Osteocyte (in vitro differentiated cells): ENCODE measurements at regions not wholly inside any gene's neighbourhood (a gene's known extent, or its start where the extent isn't known, plus 50 kb on each side); places are given as distances from the start of the nearest gene placed in this dataset.

Experiments used
- DNase-seq: peaks from one replicate; pipeline ENCODE4 v3.0.0; 2021; ENCODE audit warnings: mixed read lengths; ENCODE audit not compliant: unreplicated experiment; ENCODE audit errors: extremely low spot score
- H3K27ac Mint-ChIP-seq: one replicate; pipeline ENCODE4 v1.8.0; 2021; ENCODE audit warnings: mild to moderate bottlenecking, mixed read lengths; ENCODE audit not compliant: unreplicated experiment
- H3K27me3 Mint-ChIP-seq: one replicate; pipeline ENCODE4 v1.8.0; 2021; ENCODE audit warnings: mixed read lengths; ENCODE audit not compliant: unreplicated experiment
- H3K36me3 Mint-ChIP-seq: one replicate; pipeline ENCODE4 v1.8.0; 2021; ENCODE audit warnings: mixed read lengths; ENCODE audit not compliant: unreplicated experiment
- H3K4me1 Mint-ChIP-seq: one replicate; pipeline ENCODE4 v1.8.0; 2021; ENCODE audit warnings: mixed read lengths; ENCODE audit not compliant: unreplicated experiment
- H3K4me3 Mint-ChIP-seq: one replicate; pipeline ENCODE4 v1.8.0; 2021; ENCODE audit warnings: mild to moderate bottlenecking, moderate library complexity, mixed read lengths; ENCODE audit not compliant: unreplicated experiment
- H3K9me3 Mint-ChIP-seq: one replicate; pipeline ENCODE4 v1.8.0; 2021; ENCODE audit warnings: mixed read lengths; ENCODE audit not compliant: unreplicated experiment
- TF ChIP-seq, protein P1 (sequence below): fragments of 200-600 bp; sonication (generic); IDR thresholded peaks from 2 replicates; pipeline ENCODE4 v1.5.0; 2021; ENCODE audit warnings: antibody characterized with exemption, mild to moderate bottlenecking, moderate library complexity

- TF ChIP-seq, protein P1, sequence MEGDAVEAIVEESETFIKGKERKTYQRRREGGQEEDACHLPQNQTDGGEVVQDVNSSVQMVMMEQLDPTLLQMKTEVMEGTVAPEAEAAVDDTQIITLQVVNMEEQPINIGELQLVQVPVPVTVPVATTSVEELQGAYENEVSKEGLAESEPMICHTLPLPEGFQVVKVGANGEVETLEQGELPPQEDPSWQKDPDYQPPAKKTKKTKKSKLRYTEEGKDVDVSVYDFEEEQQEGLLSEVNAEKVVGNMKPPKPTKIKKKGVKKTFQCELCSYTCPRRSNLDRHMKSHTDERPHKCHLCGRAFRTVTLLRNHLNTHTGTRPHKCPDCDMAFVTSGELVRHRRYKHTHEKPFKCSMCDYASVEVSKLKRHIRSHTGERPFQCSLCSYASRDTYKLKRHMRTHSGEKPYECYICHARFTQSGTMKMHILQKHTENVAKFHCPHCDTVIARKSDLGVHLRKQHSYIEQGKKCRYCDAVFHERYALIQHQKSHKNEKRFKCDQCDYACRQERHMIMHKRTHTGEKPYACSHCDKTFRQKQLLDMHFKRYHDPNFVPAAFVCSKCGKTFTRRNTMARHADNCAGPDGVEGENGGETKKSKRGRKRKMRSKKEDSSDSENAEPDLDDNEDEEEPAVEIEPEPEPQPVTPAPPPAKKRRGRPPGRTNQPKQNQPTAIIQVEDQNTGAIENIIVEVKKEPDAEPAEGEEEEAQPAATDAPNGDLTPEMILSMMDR = no peak
- Mint-ChIP-seq H3K27me3 (peaks cover 13% of the 10 kb centered on the region), H3K4me3 (no peak overlapping the region), H3K27ac (no peak overlapping the region), H3K9me3 (peaks cover 10% of the 10 kb centered on the region), H3K36me3 (peaks cover 2% of the 10 kb centered on the region), H3K4me1 (no peaks in the 10 kb centered on the region)
- no peak for DNase-seq
Measured at GRCh38 chr13:32889986-32890565, 126.1 kb upstream of the KL start.

DNA sequence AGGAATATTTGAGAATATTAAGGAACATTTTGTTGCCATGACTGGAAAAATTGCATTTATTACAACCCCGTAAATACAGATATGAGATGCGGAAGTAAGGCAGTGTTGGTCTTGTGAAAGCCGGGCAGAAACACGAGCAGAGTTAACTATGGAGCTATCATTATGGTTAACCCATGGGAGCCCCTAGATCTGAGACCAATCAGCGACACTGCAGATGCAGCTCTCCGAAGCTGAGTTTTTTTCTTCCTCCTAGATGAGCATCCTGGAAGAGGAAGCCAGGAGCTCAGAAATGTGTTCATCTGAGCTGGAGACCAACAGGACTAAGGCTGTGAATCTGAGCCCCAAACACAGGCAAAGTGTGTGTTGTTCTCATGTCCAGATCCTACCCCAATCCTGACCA is 123.0 kb upstream of the KL start:
- peaks cover 18% of the 10 kb centered on the region for H3K27me3 Mint-ChIP-seq
- no peak overlapping the region for H3K27ac Mint-ChIP-seq
- DNase-seq = no peak
- H3K9me3 Mint-ChIP-seq = peaks cover under 1% of the 10 kb centered on the region
- TF ChIP-seq, protein P1 = no peak
- no peak overlapping the region for H3K4me3 Mint-ChIP-seq
- no peaks in the 10 kb centered on the region for H3K4me1 Mint-ChIP-seq
- H3K36me3 Mint-ChIP-seq = no peaks in the 10 kb centered on the region

- TF ChIP-seq, protein P1 = no peak
- Mint-ChIP-seq H3K4me3 (no peak overlapping the region), H3K36me3 (no peaks in the 10 kb centered on the region), H3K9me3 (no peaks in the 10 kb centered on the region), H3K27me3 (peaks cover 18% of the 10 kb centered on the region), H3K4me1 (no peaks in the 10 kb centered on the region), H3K27ac (no peak overlapping the region)
- DNase-seq = no peak
Measured at GRCh38 chr13:32894589-32895001, 121.6 kb upstream of the KL start.

GRCh38 chr13:32895296-32895695 is 120.9 kb upstream of the KL start:
- Mint-ChIP-seq H3K27me3 (peaks cover 18% of the 10 kb centered on the region), H3K4me3 (no peak overlapping the region), H3K4me1 (no peaks in the 10 kb centered on the region), H3K27ac (no peak overlapping the region), H3K36me3 (no peaks in the 10 kb centered on the region), H3K9me3 (no peaks in the 10 kb centered on the region)
- DNase-seq = no peak
- TF ChIP-seq, protein P1 = no peak

DNA sequence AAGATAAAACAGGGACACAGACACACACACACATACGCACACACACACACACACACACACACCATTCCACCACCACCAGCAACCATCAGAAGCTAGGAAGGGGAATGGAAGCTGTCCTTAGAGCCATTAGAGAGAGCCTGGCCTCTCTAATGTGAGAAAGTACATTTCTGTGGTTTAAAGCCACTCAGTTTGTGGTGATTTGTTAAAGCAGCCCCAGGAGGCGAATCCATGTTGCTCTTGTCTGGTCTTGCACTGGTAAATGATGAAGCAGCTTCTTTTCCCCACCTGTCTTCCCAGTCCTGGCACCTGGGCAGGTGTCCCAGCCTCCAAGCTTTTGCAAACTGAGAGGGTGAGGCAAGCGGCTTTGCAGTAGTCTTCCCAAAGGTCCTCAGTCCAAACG is 118.9 kb upstream of the KL start:
- TF ChIP-seq, protein P1 = no peak
- H3K27me3 Mint-ChIP-seq = peaks cover 18% of the 10 kb centered on the region
- no peaks in the 10 kb centered on the region for H3K9me3 Mint-ChIP-seq
- H3K4me1 Mint-ChIP-seq = no peaks in the 10 kb centered on the region
- H3K27ac Mint-ChIP-seq = no peak overlapping the region
- no peak overlapping the region for H3K4me3 Mint-ChIP-seq
- DNase-seq = no peak
- no peaks in the 10 kb centered on the region for H3K36me3 Mint-ChIP-seq
